H9 (cell line): ENCODE measurements at regions not wholly inside any gene's neighbourhood (a gene's known extent, or its start where the extent isn't known, plus 50 kb on each side); places are given as distances from the start of the nearest gene placed in this dataset.

Source experiments
- DNase-seq: peaks from one replicate; pipeline ENCODE4 v3.0.0-alpha.2; 2017
- H2AFZ ChIP-seq: one replicate; pipeline ENCODE4 v1.6.1; 2013; ENCODE audit warnings: mild to moderate bottlenecking, low read length, control low read depth, moderate library complexity
- H2AK5ac ChIP-seq: 2 replicates; pipeline ENCODE4 v1.6.1; 2013; ENCODE audit warnings: low read length, control low read depth, mixed read lengths; ENCODE audit not compliant: insufficient read length
- H2BK120ac ChIP-seq: one replicate; pipeline ENCODE4 v1.6.1; 2013; ENCODE audit warnings: low read depth, mild to moderate bottlenecking, low read length, control low read depth, inconsistent platforms; ENCODE audit not compliant: poor library complexity, severe bottlenecking
- H2BK12ac ChIP-seq: 2 replicates; pipeline ENCODE4 v1.6.1; 2013; ENCODE audit warnings: low read length, control low read depth, mixed read lengths, low read depth; ENCODE audit not compliant: insufficient read length
- H2BK15ac ChIP-seq: 2 replicates; pipeline ENCODE4 v1.6.1; 2013; ENCODE audit warnings: low read depth, low read length, control low read depth
- H2BK20ac ChIP-seq: one replicate; pipeline ENCODE4 v1.6.1; 2013; ENCODE audit warnings: low read depth, mild to moderate bottlenecking, low read length, control low read depth, inconsistent platforms; ENCODE audit not compliant: poor library complexity, severe bottlenecking
- H2BK5ac ChIP-seq: 2 replicates; pipeline ENCODE4 v1.6.1; 2013; ENCODE audit warnings: low read length, control low read depth, mixed read lengths; ENCODE audit not compliant: insufficient read length
- H3K14ac ChIP-seq: 2 replicates; pipeline ENCODE4 v1.6.1; 2013; ENCODE audit warnings: low read length, control low read depth; ENCODE audit not compliant: insufficient read depth
- H3K18ac ChIP-seq: 2 replicates; pipeline ENCODE4 v1.6.1; 2013; ENCODE audit warnings: low read depth, mild to moderate bottlenecking, mixed read lengths, low read length, control low read depth; ENCODE audit not compliant: insufficient read length
- H3K23ac ChIP-seq: 2 replicates; pipeline ENCODE4 v1.6.1; 2013; ENCODE audit warnings: low read length, control low read depth, mixed read lengths, low read depth; ENCODE audit not compliant: insufficient read length
- H3K23me2 ChIP-seq: 2 replicates; pipeline ENCODE4 v1.6.1; 2013; ENCODE audit warnings: low read depth, mild to moderate bottlenecking, mixed read lengths, low read length, control low read depth; ENCODE audit not compliant: insufficient read length, poor library complexity, severe bottlenecking
- H3K27ac ChIP-seq: 2 replicates; pipeline ENCODE4 v1.5.1; 2013; ENCODE audit warnings: low read length, control low read depth, mixed read lengths, low read depth; ENCODE audit not compliant: insufficient read length
- H3K27me3 ChIP-seq: 2 replicates; pipeline ENCODE4 v1.6.1; 2013; ENCODE audit warnings: low read length, control low read depth, inconsistent platforms; ENCODE audit not compliant: insufficient read depth
- H3K4ac ChIP-seq: 2 replicates; pipeline ENCODE4 v1.6.1; 2013; ENCODE audit warnings: low read depth, mild to moderate bottlenecking, control low read depth, inconsistent platforms, low read length, moderate library complexity
- H3K4me1 ChIP-seq: 2 replicates; pipeline ENCODE4 v1.6.1; 2013; ENCODE audit warnings: low read length, control low read depth, inconsistent platforms; ENCODE audit not compliant: insufficient read depth
- H3K4me2 ChIP-seq: 2 replicates; pipeline ENCODE4 v1.6.1; 2013; ENCODE audit warnings: low read length, control low read depth, mixed read lengths; ENCODE audit not compliant: insufficient read length, insufficient read depth
- H3K56ac ChIP-seq: 2 replicates; pipeline ENCODE4 v1.6.1; 2013; ENCODE audit warnings: low read depth, mild to moderate bottlenecking, mixed read lengths, low read length, control low read depth; ENCODE audit not compliant: insufficient read length
- H3K79me1 ChIP-seq: 2 replicates; pipeline ENCODE4 v1.6.1; 2013; ENCODE audit warnings: low read depth, mild to moderate bottlenecking, moderate library complexity, low read length, control low read depth, inconsistent platforms; ENCODE audit not compliant: insufficient read depth, poor library complexity, severe bottlenecking
- H3K79me2 ChIP-seq: 2 replicates; pipeline ENCODE4 v1.6.1; 2013; ENCODE audit warnings: low read length, control low read depth, inconsistent platforms; ENCODE audit not compliant: insufficient read depth
- H3K9ac ChIP-seq: 2 replicates; pipeline ENCODE4 v1.6.1; 2013; ENCODE audit warnings: low read length, control low read depth, mixed read lengths; ENCODE audit not compliant: insufficient read length; ENCODE audit errors: extremely low read depth
- H3K9me3 ChIP-seq: one replicate; pipeline ENCODE4 v1.6.1; 2013; ENCODE audit warnings: low read depth, low read length, inconsistent platforms; ENCODE audit not compliant: control insufficient read depth
- H3T11ph ChIP-seq: one replicate; pipeline ENCODE4 v1.6.1; 2013; ENCODE audit warnings: mild to moderate bottlenecking, low read length, control low read depth, inconsistent platforms
- H4K20me1 ChIP-seq: one replicate; pipeline ENCODE4 v1.6.1; 2013; ENCODE audit not compliant: control insufficient read depth, insufficient read length, insufficient read depth
- H4K5ac ChIP-seq: 2 replicates; pipeline ENCODE4 v1.6.1; 2013; ENCODE audit warnings: low read depth, mild to moderate bottlenecking, mixed read lengths, low read length, control low read depth; ENCODE audit not compliant: insufficient read length
- H4K8ac ChIP-seq: replicated peaks from 2 replicates; pipeline ENCODE4 v1.6.1; 2013; ENCODE audit warnings: low read length, control low read depth, mixed read lengths, low read depth; ENCODE audit not compliant: insufficient read length
- H4K91ac ChIP-seq: 2 replicates; pipeline ENCODE4 v1.6.1; 2013; ENCODE audit warnings: low read depth, mild to moderate bottlenecking, moderate library complexity, mixed read lengths, low read length, control low read depth; ENCODE audit not compliant: insufficient read length
- H3K27ac Mint-ChIP-seq, 3 experiments: 2 replicates in 2 of 3; 3 replicates in 1 of 3; pipeline ENCODE4 v1.8.0; 2020 to 2021; ENCODE audit warnings: mixed read lengths in 3 of 3, mild to moderate bottlenecking in 1 of 3, moderate library complexity in 1 of 3
- H3K27me3 Mint-ChIP-seq: 2 replicates; pipeline ENCODE4 v1.8.0; 2021; ENCODE audit warnings: low read depth, mild to moderate bottlenecking, moderate library complexity, mixed read lengths
- H3K36me3 Mint-ChIP-seq, 3 experiments: 2 replicates in 2 of 3; 3 replicates in 1 of 3; pipeline ENCODE4 v1.8.0; 2020 to 2021; ENCODE audit warnings: low read depth in 3 of 3, mixed read lengths in 3 of 3; ENCODE audit not compliant: insufficient read depth in 1 of 3
- H3K4me1 Mint-ChIP-seq, 2 experiments: 2 replicates each; pipeline ENCODE4 v1.8.0; 2020; ENCODE audit warnings: mixed read lengths in 2 of 2
- H3K4me3 Mint-ChIP-seq, 2 experiments: 2 replicates in 1 of 2; 3 replicates in 1 of 2; pipeline ENCODE4 v1.8.0; 2020 to 2021; ENCODE audit warnings: mild to moderate bottlenecking in 2 of 2, mixed read lengths in 2 of 2, moderate library complexity in 1 of 2
- H3K9me3 Mint-ChIP-seq, 2 experiments: 2 replicates in 1 of 2; 3 replicates in 1 of 2; pipeline ENCODE4 v1.8.0; 2020; ENCODE audit warnings: mild to moderate bottlenecking in 2 of 2, mixed read lengths in 2 of 2, moderate library complexity in 1 of 2
- CTCF ChIP-seq: fragments of 200-600 bp; sonication (generic); conservative IDR thresholded peaks from 3 replicates; pipeline ENCODE4 v1.8.0; 2021; ENCODE audit warnings: antibody characterized with exemption, mild to moderate bottlenecking
- WGBS: extraction: QIAGEN DNeasy Blood & Tissue Kit; methylation state at CpG from one replicate; pipeline ENCODE4 v1.1.7; 2013; ENCODE audit warnings: missing lambda C conversion rate, low lambda C conversion rate, mixed read lengths; ENCODE audit not compliant: insufficient read length; ENCODE audit errors: extremely low coverage; 5-methylcytosine and 5-hydroxymethylcytosine counted together

DNA sequence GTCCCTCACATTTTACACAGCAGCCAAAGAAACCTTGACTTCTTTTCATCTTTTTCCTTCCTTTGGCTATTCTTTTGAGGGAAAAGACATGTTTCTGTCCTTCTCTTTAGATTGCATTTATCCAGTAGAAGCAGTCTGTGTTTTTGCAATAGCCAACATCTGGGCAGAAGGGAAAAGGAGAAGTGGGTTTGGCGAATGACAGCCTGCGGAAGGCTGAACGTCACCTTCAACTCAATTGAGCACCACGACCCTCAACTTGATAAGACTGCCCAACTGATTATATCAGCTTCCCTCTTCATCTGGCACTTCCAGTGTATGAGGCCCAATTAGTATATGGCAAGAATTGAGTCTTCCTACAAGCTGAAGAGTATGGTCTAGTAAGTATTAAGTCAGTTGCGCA lies 1997.6 kb upstream of the WWC1 start:
- Histone ChIP-seq H4K91ac (no peak overlapping the region), H3K9me3 (no peaks in the 10 kb centered on the region), H3K9ac (no peak overlapping the region), H2BK5ac (no peak overlapping the region), H3K18ac (no peak overlapping the region), H2BK120ac (no peak overlapping the region), H3K79me1 (no peaks in the 10 kb centered on the region), H3K27ac (no peak overlapping the region), H3K23ac (no peak overlapping the region), H3K14ac (no peak overlapping the region), H3K27me3 (no peaks in the 10 kb centered on the region), H4K20me1 (no peaks in the 10 kb centered on the region), H2BK20ac (no peak overlapping the region), H2BK15ac (no peak overlapping the region), H3K79me2 (no peaks in the 10 kb centered on the region), H3K4ac (no peak overlapping the region), H4K8ac (no peak overlapping the region), H3T11ph (no peak overlapping the region), H2AFZ (no peak overlapping the region), H2AK5ac (no peak overlapping the region), H3K23me2 (no peaks in the 10 kb centered on the region), H3K4me1 (no peaks in the 10 kb centered on the region), H2BK12ac (no peak overlapping the region), H3K4me2 (no peak overlapping the region), H4K5ac (no peak overlapping the region), H3K56ac (no peak overlapping the region)
- no peak overlapping the region for H3K4me3 Mint-ChIP-seq
- H3K9me3 Mint-ChIP-seq, result peaks cover 7 to 8% of the 10 kb centered on the region in 2 experiments; a peak in 4 of 5 replicates
- no peak for DNase-seq
- H3K4me1 Mint-ChIP-seq, result no peaks in the 10 kb centered on the region
- no peaks in the 10 kb centered on the region for H3K27me3 Mint-ChIP-seq
- H3K27ac Mint-ChIP-seq, result no peak overlapping the region; a peak in 1 of 7 replicates
- no CpG with 5 or more reads among the region's 5 CpGs for WGBS
- TF ChIP-seq CTCF, result no peak
- peaks cover 0 to 20% (median 0%) of the 10 kb centered on the region in 3 experiments; a peak in 3 of 7 replicates for H3K36me3 Mint-ChIP-seq
